ENCODE measurements at regions not wholly inside any gene's neighbourhood (a gene's known extent, or its start where the extent isn't known, plus 50 kb on each side); places are given as distances from the start of the nearest gene placed in this dataset.
A peak's percentile ranks its signal among the peaks of the same experiment; 100 is the strongest.

- H3K27me3 ChIP-seq (ENCODE audit: control insufficient read depth, insufficient read depth, low read length), result no peaks in the 10 kb centered on the region
- no peaks in the 10 kb centered on the region for H3K36me3 ChIP-seq (ENCODE audit: control insufficient read depth, insufficient read depth, low read length)
- H3K9me3 ChIP-seq (ENCODE audit: control insufficient read depth, insufficient read depth, low read length), result no peaks in the 10 kb centered on the region
- WGBS (ENCODE audit: insufficient coverage), result no CpG with 5 or more reads among the region's 3 CpGs
- H3K4me1 ChIP-seq (ENCODE audit: control insufficient read depth, insufficient read depth, low read length), result peaks cover 2% of the 10 kb centered on the region
- H3K27ac ChIP-seq (ENCODE audit: low read depth, low read length), result no peak overlapping the region
- no peak overlapping the region for H3K4me3 ChIP-seq (ENCODE audit: low read depth, low read length)
- no peak for DNase-seq (ENCODE audit: low read depth in 4 of 6, low spot score in 6 of 6)
These were observed 172.6 kb upstream of the RBFOX1 start for GRCh38 chr16:7160093-7160492.

- peaks cover 2% of the 10 kb centered on the region for H3K4me1 ChIP-seq (ENCODE audit: control insufficient read depth, insufficient read depth, low read length)
- 100% methylated on average over 3 of the region's 4 CpGs for WGBS (ENCODE audit: insufficient coverage)
- no peak overlapping the region for H3K27ac ChIP-seq (ENCODE audit: low read depth, low read length)
These were observed 174.2 kb upstream of the RBFOX1 start for GRCh38 chr16:7158481-7158880.

GRCh38 chr16:7150230-7150629, 182.4 kb upstream of the RBFOX1 start:
- DNase-seq (ENCODE audit: low read depth in 4 of 6, low spot score in 6 of 6), result no peak
- Histone ChIP-seq H3K27me3 (ENCODE audit: control insufficient read depth, insufficient read depth, low read length) (no peaks in the 10 kb centered on the region), H3K4me1 (ENCODE audit: control insufficient read depth, insufficient read depth, low read length) (no peaks in the 10 kb centered on the region), H3K9me3 (ENCODE audit: control insufficient read depth, insufficient read depth, low read length) (no peaks in the 10 kb centered on the region), H3K4me3 (ENCODE audit: low read depth, low read length) (no peak overlapping the region), H3K27ac (ENCODE audit: low read depth, low read length) (no peak overlapping the region), H3K36me3 (ENCODE audit: control insufficient read depth, insufficient read depth, low read length) (no peaks in the 10 kb centered on the region)
- no CpG with 5 or more reads among the region's 7 CpGs for WGBS (ENCODE audit: insufficient coverage)

More at GRCh38 chr16:7158481-7158880, 174.2 kb upstream of the RBFOX1 start:
- no peaks in the 10 kb centered on the region for H3K27me3 ChIP-seq (ENCODE audit: control insufficient read depth, insufficient read depth, low read length)
- no peaks in the 10 kb centered on the region for H3K9me3 ChIP-seq (ENCODE audit: control insufficient read depth, insufficient read depth, low read length)
- no peak overlapping the region for H3K4me3 ChIP-seq (ENCODE audit: low read depth, low read length)
- H3K36me3 ChIP-seq (ENCODE audit: control insufficient read depth, insufficient read depth, low read length), result no peaks in the 10 kb centered on the region
- DNase-seq (ENCODE audit: low read depth in 4 of 6, low spot score in 6 of 6), result no peak

- WGBS (ENCODE audit: insufficient coverage), result 13% methylated on average over 3 of the region's 6 CpGs
- peak in 1 of 6 donors; percentile 35 for DNase-seq (ENCODE audit: low read depth in 4 of 6, low spot score in 6 of 6)
- H3K27ac ChIP-seq (ENCODE audit: low read depth, low read length), result no peak overlapping the region
- H3K4me1 ChIP-seq (ENCODE audit: control insufficient read depth, insufficient read depth, low read length), result no peaks in the 10 kb centered on the region
- H3K9me3 ChIP-seq (ENCODE audit: control insufficient read depth, insufficient read depth, low read length), result no peaks in the 10 kb centered on the region
- H3K27me3 ChIP-seq (ENCODE audit: control insufficient read depth, insufficient read depth, low read length), result no peaks in the 10 kb centered on the region
- H3K4me3 ChIP-seq (ENCODE audit: low read depth, low read length), result no peak overlapping the region
- H3K36me3 ChIP-seq (ENCODE audit: control insufficient read depth, insufficient read depth, low read length), result no peaks in the 10 kb centered on the region
These were observed 184.0 kb upstream of the RBFOX1 start for GRCh38 chr16:7148606-7149005.

GRCh38 chr16:7140899-7141298, 191.7 kb upstream of the RBFOX1 start:
- no peak for DNase-seq (ENCODE audit: low read depth in 4 of 6, low spot score in 6 of 6)
- no peak overlapping the region for H3K27ac ChIP-seq (ENCODE audit: low read depth, low read length)
- no peak overlapping the region for H3K4me3 ChIP-seq (ENCODE audit: low read depth, low read length)
- H3K9me3 ChIP-seq (ENCODE audit: control insufficient read depth, insufficient read depth, low read length), result no peaks in the 10 kb centered on the region
- 56% methylated on average over 2 of the region's 5 CpGs for WGBS (ENCODE audit: insufficient coverage)
- H3K4me1 ChIP-seq (ENCODE audit: control insufficient read depth, insufficient read depth, low read length), result no peaks in the 10 kb centered on the region
- no peaks in the 10 kb centered on the region for H3K36me3 ChIP-seq (ENCODE audit: control insufficient read depth, insufficient read depth, low read length)
- no peaks in the 10 kb centered on the region for H3K27me3 ChIP-seq (ENCODE audit: control insufficient read depth, insufficient read depth, low read length)

GRCh38 chr16:7137560-7138330, 194.9 kb upstream of the RBFOX1 start:
- no peaks in the 10 kb centered on the region for H3K36me3 ChIP-seq (ENCODE audit: control insufficient read depth, insufficient read depth, low read length)
- no peaks in the 10 kb centered on the region for H3K9me3 ChIP-seq (ENCODE audit: control insufficient read depth, insufficient read depth, low read length)
- H3K27ac ChIP-seq (ENCODE audit: low read depth, low read length), result no peak overlapping the region
- no peaks in the 10 kb centered on the region for H3K4me1 ChIP-seq (ENCODE audit: control insufficient read depth, insufficient read depth, low read length)
- no peak for DNase-seq (ENCODE audit: low read depth in 4 of 6, low spot score in 6 of 6)
- 72% methylated on average over 5 of the region's 8 CpGs for WGBS (ENCODE audit: insufficient coverage)
- no peaks in the 10 kb centered on the region for H3K27me3 ChIP-seq (ENCODE audit: control insufficient read depth, insufficient read depth, low read length)
- H3K4me3 ChIP-seq (ENCODE audit: low read depth, low read length), result no peak overlapping the region

GRCh38 chr16:7132465-7132864, 200.2 kb upstream of the RBFOX1 start:
- H3K36me3 ChIP-seq (ENCODE audit: control insufficient read depth, insufficient read depth, low read length), result no peaks in the 10 kb centered on the region
- no peak overlapping the region for H3K27ac ChIP-seq (ENCODE audit: low read depth, low read length)
- no peaks in the 10 kb centered on the region for H3K9me3 ChIP-seq (ENCODE audit: control insufficient read depth, insufficient read depth, low read length)
- no CpG with 5 or more reads among the region's 2 CpGs for WGBS (ENCODE audit: insufficient coverage)
- no peak for DNase-seq (ENCODE audit: low read depth in 4 of 6, low spot score in 6 of 6)
- H3K27me3 ChIP-seq (ENCODE audit: control insufficient read depth, insufficient read depth, low read length), result no peaks in the 10 kb centered on the region
- no peak overlapping the region for H3K4me3 ChIP-seq (ENCODE audit: low read depth, low read length)
- no peaks in the 10 kb centered on the region for H3K4me1 ChIP-seq (ENCODE audit: control insufficient read depth, insufficient read depth, low read length)

GRCh38 chr16:7124701-7125100, 207.9 kb upstream of the RBFOX1 start:
- Histone ChIP-seq H3K27ac (ENCODE audit: low read depth, low read length) (no peak overlapping the region), H3K4me1 (ENCODE audit: control insufficient read depth, insufficient read depth, low read length) (no peaks in the 10 kb centered on the region), H3K4me3 (ENCODE audit: low read depth, low read length) (no peak overlapping the region), H3K9me3 (ENCODE audit: control insufficient read depth, insufficient read depth, low read length) (no peaks in the 10 kb centered on the region), H3K27me3 (ENCODE audit: control insufficient read depth, insufficient read depth, low read length) (no peaks in the 10 kb centered on the region), H3K36me3 (ENCODE audit: control insufficient read depth, insufficient read depth, low read length) (no peaks in the 10 kb centered on the region)
- peak in 1 of 6 donors; percentile 68 for DNase-seq (ENCODE audit: low read depth in 4 of 6, low spot score in 6 of 6)
- WGBS (ENCODE audit: insufficient coverage), result 62% methylated on average over 3 of the region's 5 CpGs

- Histone ChIP-seq H3K4me1 (ENCODE audit: control insufficient read depth, insufficient read depth, low read length) (no peaks in the 10 kb centered on the region), H3K4me3 (ENCODE audit: low read depth, low read length) (no peak overlapping the region), H3K27ac (ENCODE audit: low read depth, low read length) (no peak overlapping the region), H3K9me3 (ENCODE audit: control insufficient read depth, insufficient read depth, low read length) (no peaks in the 10 kb centered on the region), H3K36me3 (ENCODE audit: control insufficient read depth, insufficient read depth, low read length) (no peaks in the 10 kb centered on the region), H3K27me3 (ENCODE audit: control insufficient read depth, insufficient read depth, low read length) (no peaks in the 10 kb centered on the region)
- WGBS (ENCODE audit: insufficient coverage), result no CpG with 5 or more reads among the region's 2 CpGs
- no peak for DNase-seq (ENCODE audit: low read depth in 4 of 6, low spot score in 6 of 6)
These were observed 208.4 kb upstream of the RBFOX1 start for GRCh38 chr16:7124242-7124641.

- WGBS (ENCODE audit: insufficient coverage), result 86% methylated on average over 1 of the region's 3 CpGs
- no peak for DNase-seq (ENCODE audit: low read depth in 4 of 6, low spot score in 6 of 6)
- Histone ChIP-seq H3K4me3 (ENCODE audit: low read depth, low read length) (no peak overlapping the region), H3K27me3 (ENCODE audit: control insufficient read depth, insufficient read depth, low read length) (no peaks in the 10 kb centered on the region), H3K27ac (ENCODE audit: low read depth, low read length) (no peak overlapping the region), H3K9me3 (ENCODE audit: control insufficient read depth, insufficient read depth, low read length) (no peaks in the 10 kb centered on the region), H3K4me1 (ENCODE audit: control insufficient read depth, insufficient read depth, low read length) (no peaks in the 10 kb centered on the region), H3K36me3 (ENCODE audit: control insufficient read depth, insufficient read depth, low read length) (no peaks in the 10 kb centered on the region)
These were observed 215.9 kb upstream of the RBFOX1 start for GRCh38 chr16:7116734-7117133.
